Left cardiac atrium (tissue), 4 donors: ENCODE measurements at regions not wholly inside any gene's neighbourhood (a gene's known extent, or its start where the extent isn't known, plus 50 kb on each side); places are given as distances from the start of the nearest gene placed in this dataset.

Experiments used
- ATAC-seq, 2 donors: fragments of 200-7000 bp; cut with Tn5 transposase; one replicate each; pipeline ENCODE4 v1.9.1; 2020; ENCODE audit warnings: mild to moderate bottlenecking in 2 of 2, moderate library complexity in 2 of 2
- DNase-seq: peaks from one replicate; pipeline ENCODE4 v3.0.0-alpha.2; 2020
- intact Hi-C, 2 donors: fragments of 100-400 bp; cut with DNase I; formaldehyde crosslinking; loops; one replicate each; pipeline versions ENCODE4 v1.14.1 to v1.15.1; 2022 to 2023
- donor health status: DM: no; HTN: yes; CAD: no.
- donor health status: DM: no; HTN: yes; CAD: no; lungs with severe emphysema.
- donor health status: DM: yes; HTN: yes; CAD: no.
- donor health status: Dilated cardiomyopathy.

- peak in 1 of 2 donors; percentile 51 for ATAC-seq
- intact Hi-C loops = no loop called here
Measured at GRCh38 chr1:68378296-68379084, 71.3 kb downstream of the RPE65 start.

GRCh38 chr1:68377098-68377497 lies 72.7 kb downstream of the RPE65 start:
- ATAC-seq (no peak), DNase-seq (no peak)
- intact Hi-C loops = no loop called here

More at GRCh38 chr1:68378296-68379084, 71.3 kb downstream of the RPE65 start:
- DNase-seq = no peak

- intact Hi-C loops = no loop called here
Measured at GRCh38 chr1:68376441-68376840, 73.3 kb downstream of the RPE65 start.

GRCh38 chr1:68375919-68376318 lies 73.8 kb downstream of the RPE65 start:
- ATAC-seq (peak in 1 of 2 donors; percentile 26), DNase-seq (no peak)
- intact Hi-C loops = no loop called here

More at GRCh38 chr1:68376441-68376840, 73.3 kb downstream of the RPE65 start:
- ATAC-seq (no peak), DNase-seq (no peak)

- intact Hi-C loops = no loop called here
- ATAC-seq = no peak
Measured at GRCh38 chr1:68373173-68373572, 76.6 kb downstream of the RPE65 start.

GRCh38 chr1:68372487-68372886 lies 77.3 kb downstream of the RPE65 start:
- no peak for DNase-seq
- ATAC-seq = no peak
- intact Hi-C loops = no loop called here

More at GRCh38 chr1:68373173-68373572, 76.6 kb downstream of the RPE65 start:
- no peak for DNase-seq

GRCh38 chr1:68370101-68370915 lies 79.4 kb downstream of the RPE65 start:
- DNase-seq (no peak), ATAC-seq (no peak)
- intact Hi-C loops = no loop called here

- ATAC-seq = no peak
- intact Hi-C loops = no loop called here
- no peak for DNase-seq
Measured at GRCh38 chr1:68366572-68366971, 83.2 kb downstream of the RPE65 start.

- intact Hi-C loops = no loop called here
- ATAC-seq = no peak
Measured at GRCh38 chr1:68365709-68366382, 83.9 kb downstream of the RPE65 start.

GRCh38 chr1:68363339-68363738 lies 86.4 kb downstream of the RPE65 start:
- intact Hi-C loops = no loop called here
- DNase-seq (no peak), ATAC-seq (no peak)

More at GRCh38 chr1:68365709-68366382, 83.9 kb downstream of the RPE65 start:
- no peak for DNase-seq

- DNase-seq = no peak
- ATAC-seq = peak in 1 of 2 donors; percentile 72
- intact Hi-C loops = no loop called here
Measured at GRCh38 chr1:68361346-68361910, 88.3 kb downstream of the RPE65 start.

- DNase-seq (no peak), ATAC-seq (no peak)
- intact Hi-C loops = loop anchor here in 1 of 2 donors (10.0 kb wide), 1 partner anchor 1296 kb away; no protein-coding TSS in a partner anchor
Measured at GRCh38 chr1:68359045-68359444, 90.7 kb downstream of the RPE65 start.

GRCh38 chr1:68358439-68358838 lies 91.3 kb downstream of the RPE65 start:
- intact Hi-C loops = loop anchor here in 1 of 2 donors (10.0 kb wide), 1 partner anchor 1296 kb away; no protein-coding TSS in a partner anchor
- ATAC-seq (peak; percentile 41 to 70), DNase-seq (no peak)

GRCh38 chr1:68355614-68356013 lies 94.1 kb downstream of the RPE65 start:
- ATAC-seq (no peak), DNase-seq (no peak)
- intact Hi-C loops = loop anchor here in 1 of 2 donors (10.0 kb wide), 1 partner anchor 1299 kb away; no protein-coding TSS in a partner anchor

- DNase-seq = no peak
- intact Hi-C loops = loop anchor here in 1 of 2 donors (10.0 kb wide), 1 partner anchor 1303 kb away; no protein-coding TSS in a partner anchor
- no peak for ATAC-seq
Measured at GRCh38 chr1:68352202-68352601, 97.6 kb downstream of the RPE65 start.

GRCh38 chr1:68347415-68347814 lies 102.3 kb downstream of the RPE65 start:
- ATAC-seq = peak; percentile 41 to 44

GRCh38 chr1:68346188-68346808 lies 103.5 kb downstream of the RPE65 start:
- intact Hi-C loops = loop anchor here in 1 of 2 donors (10.0 kb wide), 1 partner anchor 491 kb away; no protein-coding TSS in a partner anchor
- no peak for ATAC-seq
- DNase-seq = no peak

More at GRCh38 chr1:68347415-68347814, 102.3 kb downstream of the RPE65 start:
- DNase-seq = peak; percentile 38
- intact Hi-C loops = loop anchor here in 1 of 2 donors (10.0 kb wide), 1 partner anchor 493 kb away; no protein-coding TSS in a partner anchor

- DNase-seq = no peak
- ATAC-seq = no peak
- intact Hi-C loops = loop anchor here (5.0 to 10.0 kb wide), 3 partner anchors 227 to 492 kb away; no protein-coding TSS in a partner anchor
Measured at GRCh38 chr1:68344208-68344607, 105.5 kb downstream of the RPE65 start.
